Superior temporal gyrus (tissue), 1 donor: ENCODE measurements at regions not wholly inside any gene's neighbourhood (a gene's known extent, or its start where the extent isn't known, plus 50 kb on each side); places are given as distances from the start of the nearest gene placed in this dataset.
A peak's percentile ranks its signal among the peaks of the same experiment; 100 is the strongest.
"Not testable (repeated sequence)": the region's sequence is repeated elsewhere in the genome, so short reads cannot be mapped to it uniquely, and the experiment has no call there.

Experiments used
- DNase-seq: peaks from one replicate; pipeline ENCODE4 v3.0.0-alpha.2; 2016; ENCODE audit errors: extremely low spot score

- not testable (repeated sequence) for DNase-seq
Observed at GRCh38 chr12:54799966-54800365, 54.4 kb upstream of the MUCL1 start.

DNA sequence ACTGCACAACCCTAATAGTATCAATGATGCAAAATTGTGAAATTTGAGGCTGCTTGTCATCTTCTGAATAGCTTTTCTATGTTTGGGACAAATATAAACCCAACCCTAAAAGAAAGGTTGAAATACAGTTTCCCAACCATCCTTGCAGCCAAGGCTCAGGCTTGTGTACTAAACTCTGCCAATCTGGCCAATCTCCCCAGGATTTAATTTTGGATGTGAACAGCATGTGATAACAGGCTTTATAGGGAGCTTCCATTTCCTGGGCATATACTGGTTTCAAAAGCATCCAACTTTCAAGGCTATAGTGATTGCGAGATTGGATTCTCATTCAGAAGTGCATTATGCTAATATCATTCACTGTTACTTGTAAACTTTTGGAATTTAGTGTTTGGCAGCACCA, 55.7 kb upstream of the MUCL1 start:
- no peak for DNase-seq

DNA sequence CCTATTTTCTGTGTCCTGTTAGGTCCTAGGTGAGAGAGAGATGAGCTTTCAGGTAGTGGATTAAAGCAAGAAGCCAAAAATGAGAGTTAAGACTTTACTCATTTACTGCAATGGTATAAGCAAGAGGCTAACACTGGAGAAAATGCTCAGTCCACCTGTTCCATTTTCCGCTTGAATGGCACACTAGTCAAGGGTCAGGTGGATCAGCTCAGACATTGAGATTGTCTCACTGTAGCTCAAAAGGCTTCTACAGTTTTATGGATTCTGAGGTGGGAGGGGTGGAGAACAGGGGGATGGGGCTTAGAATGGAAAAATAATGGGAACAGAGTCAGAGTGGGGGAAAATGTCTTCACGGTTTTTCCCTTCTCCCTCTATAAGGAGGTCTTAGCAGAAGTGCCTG, 57.3 kb upstream of the MUCL1 start:
- DNase-seq = no peak

DNA sequence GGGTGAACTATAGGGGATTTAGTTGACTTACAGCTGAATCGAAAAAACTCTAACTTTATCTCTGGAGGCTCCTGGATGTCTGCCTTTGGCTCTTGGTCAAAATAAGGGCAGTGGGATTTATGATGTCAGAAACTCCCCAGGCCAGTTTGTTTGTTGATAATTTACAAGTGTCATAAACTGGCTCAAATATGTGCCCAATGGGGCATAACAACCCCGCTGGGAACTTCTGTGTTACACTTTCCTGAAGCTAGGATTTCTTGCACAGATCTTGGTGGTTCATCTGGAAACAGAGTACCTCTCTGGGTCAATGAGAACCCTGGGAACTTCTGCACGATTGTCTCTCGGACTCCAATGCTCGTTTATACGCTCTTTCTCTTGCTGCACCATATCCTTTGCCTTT, 58.7 kb upstream of the MUCL1 start:
- DNase-seq = no peak

- no peak for DNase-seq
Observed at GRCh38 chr12:54786081-54786480, 68.2 kb upstream of the MUCL1 start.

DNA sequence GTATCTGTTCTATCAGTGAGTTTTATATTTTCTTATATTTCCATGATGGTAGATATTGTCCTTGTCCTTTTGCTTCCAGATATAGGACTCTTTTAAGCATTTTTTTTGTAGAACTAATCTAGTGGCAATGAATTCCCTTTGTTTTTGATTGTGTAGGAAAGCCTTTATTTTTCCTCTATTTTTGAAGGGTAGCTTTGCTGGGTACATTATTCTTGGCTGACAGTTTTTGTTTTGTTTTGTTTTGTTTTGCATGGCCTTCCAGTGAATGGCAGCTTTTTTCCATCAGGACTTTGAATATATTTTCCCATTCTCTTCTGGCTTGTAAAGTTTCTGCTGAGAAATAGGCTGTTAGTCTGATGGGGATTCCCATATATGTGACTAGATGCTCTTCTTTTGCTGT, 70.2 kb upstream of the MUCL1 start:
- DNase-seq = no peak

- DNase-seq = not testable (repeated sequence)
Observed at GRCh38 chr12:54777031-54777430, 77.3 kb upstream of the MUCL1 start.

DNA sequence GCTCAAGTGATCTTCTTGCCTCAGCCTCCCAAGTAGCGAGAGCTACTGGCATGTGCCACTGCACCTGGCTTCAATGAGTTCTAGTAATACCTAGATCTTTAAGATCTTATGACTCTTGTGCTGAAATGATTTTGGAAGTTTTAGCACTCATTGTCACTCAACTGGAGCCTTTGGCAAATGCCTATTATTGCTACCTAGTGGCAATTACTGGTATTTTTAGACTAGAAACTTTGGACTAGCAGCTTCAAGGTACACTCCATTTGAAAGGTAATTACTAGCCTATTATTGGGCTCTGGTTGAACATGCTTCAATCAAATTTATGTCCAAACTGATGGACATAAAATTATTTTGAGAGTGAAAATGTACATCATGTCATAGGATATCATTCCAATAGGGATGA, 80.7 kb upstream of the MUCL1 start:
- DNase-seq = no peak

DNA sequence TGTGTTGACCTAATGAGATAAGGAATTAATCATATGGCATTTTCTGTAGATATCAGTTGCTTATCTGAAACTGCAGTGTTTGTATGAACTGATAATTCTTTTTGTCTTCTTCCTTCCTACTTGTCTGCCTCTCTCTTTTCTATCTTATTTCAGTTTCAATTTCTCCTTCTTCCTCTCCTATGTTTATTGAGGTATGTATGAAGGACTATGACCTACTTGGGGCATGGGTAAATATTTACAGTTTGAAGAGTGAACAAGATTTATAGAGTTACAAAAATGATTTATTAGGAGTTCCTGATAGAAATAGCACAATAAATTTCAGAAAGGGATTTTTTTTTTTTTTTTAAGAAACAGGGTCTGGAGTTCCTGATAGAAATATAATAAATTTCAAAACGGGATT, 88.7 kb upstream of the MUCL1 start:
- no peak for DNase-seq

GRCh38 chr12:54762390-54762789, 91.9 kb upstream of the MUCL1 start:
- DNase-seq = peak; percentile 22

GRCh38 chr12:54759751-54760150, 94.6 kb upstream of the MUCL1 start:
- DNase-seq = peak; percentile 36

DNA sequence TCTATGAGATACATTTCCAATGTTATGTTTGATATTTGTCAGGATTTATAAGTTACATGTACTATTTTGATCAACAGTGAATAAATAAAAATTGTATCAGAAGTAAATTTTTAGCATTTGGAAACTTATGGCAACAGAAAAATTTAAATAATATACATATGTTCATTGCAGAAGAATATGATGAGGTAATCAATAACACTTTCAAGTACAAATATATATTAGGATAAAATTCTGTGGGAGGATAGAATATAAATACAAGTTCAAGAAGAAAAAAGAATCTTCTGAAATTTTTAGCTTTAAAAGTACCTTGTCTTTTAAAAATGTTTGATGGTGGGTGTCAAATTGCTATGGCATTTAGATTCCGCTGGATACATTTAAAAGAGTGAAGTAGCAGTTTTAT, 102.8 kb upstream of the MUCL1 start:
- DNase-seq = no peak

- DNase-seq = peak; percentile 83
Observed at GRCh38 chr12:54749191-54749818, 101.1 kb upstream of the DCD start.

DNA sequence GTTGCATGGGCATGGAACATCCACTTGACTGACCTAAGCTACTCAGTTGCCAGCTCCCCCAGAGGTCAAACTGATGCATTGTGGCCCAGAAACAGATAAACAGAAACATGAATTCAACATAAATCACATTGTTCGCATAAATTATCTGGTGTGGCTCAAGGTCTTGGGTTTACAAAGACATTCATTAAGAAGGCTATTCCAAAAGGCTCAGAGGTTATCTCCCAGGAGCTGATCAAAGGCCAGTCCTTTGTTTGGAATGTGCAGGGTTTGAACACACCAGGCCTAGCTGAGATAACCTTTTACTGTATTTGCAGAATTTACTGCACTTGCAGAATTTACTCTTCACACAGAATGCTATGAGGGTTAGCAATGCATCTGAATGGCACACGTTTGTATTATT, 96.4 kb upstream of the DCD start:
- no peak for DNase-seq

- no peak for DNase-seq
Observed at GRCh38 chr12:54740882-54741281, 92.7 kb upstream of the DCD start.

GRCh38 chr12:54736549-54736948, 88.4 kb upstream of the DCD start:
- no peak for DNase-seq

DNA sequence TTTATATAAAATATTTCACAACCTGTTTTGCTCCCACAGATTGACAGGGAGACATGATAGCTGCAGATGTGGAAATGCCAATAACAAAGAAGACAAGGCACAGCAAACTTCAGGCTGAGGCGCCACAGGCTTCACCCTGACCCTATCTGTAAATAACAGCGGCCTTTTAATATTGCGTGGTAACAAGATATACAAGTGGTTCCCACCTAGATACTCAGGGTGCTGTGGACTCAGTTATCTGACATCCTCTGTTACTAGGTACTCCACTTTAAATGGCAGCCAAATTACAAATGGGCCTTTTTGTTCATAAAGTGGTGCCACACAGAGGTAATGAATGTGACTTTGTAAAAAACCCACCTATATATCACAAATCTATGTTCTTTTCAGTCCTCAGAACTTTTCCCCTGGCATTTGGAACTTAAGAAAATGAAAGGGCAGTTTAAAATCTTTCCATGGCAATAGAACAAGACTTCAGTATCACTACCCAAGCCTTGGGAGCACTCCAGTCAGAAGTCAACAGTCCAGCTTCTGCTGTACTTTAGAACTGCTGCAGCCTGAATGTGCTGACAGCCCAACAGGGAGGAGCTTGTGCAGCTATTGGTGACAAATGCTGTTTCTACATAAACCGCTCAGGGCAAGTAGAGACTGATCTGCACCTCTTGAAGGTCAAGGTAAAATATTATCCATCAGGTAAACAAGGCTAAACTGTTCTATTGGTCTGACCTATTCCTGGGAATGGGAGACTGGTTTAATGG, 86.2 kb upstream of the DCD start:
- no peak for DNase-seq

DNA sequence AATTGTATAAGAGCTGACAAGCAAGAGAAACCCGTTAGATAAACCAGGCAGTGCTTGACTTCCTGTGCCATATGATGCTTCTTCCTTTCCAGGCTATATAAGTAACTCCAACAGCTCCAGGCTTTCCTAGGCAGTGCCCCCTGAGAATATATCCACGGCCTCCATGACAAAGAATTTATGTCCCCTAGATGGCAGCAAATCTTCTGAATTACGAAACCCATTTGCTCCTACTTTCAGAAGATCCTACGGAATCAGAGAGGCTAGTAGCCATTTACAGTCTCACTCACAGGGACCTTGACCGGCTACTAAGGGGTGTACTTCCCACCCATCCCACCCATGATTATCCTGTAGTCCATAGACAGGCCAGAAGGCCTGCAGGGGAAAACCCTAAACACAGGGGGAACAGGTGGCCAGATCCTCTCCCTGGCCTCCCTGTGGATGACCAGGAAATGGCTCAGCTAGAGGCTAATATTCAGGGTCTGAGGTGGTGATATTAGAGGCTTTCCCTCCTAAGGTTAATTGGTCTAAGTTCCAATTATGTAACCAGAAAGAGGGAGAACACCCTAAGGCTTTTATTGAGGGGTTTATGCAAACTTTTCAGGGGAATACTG, 77.2 kb upstream of the DCD start:
- DNase-seq = peak; percentile 38

DNA sequence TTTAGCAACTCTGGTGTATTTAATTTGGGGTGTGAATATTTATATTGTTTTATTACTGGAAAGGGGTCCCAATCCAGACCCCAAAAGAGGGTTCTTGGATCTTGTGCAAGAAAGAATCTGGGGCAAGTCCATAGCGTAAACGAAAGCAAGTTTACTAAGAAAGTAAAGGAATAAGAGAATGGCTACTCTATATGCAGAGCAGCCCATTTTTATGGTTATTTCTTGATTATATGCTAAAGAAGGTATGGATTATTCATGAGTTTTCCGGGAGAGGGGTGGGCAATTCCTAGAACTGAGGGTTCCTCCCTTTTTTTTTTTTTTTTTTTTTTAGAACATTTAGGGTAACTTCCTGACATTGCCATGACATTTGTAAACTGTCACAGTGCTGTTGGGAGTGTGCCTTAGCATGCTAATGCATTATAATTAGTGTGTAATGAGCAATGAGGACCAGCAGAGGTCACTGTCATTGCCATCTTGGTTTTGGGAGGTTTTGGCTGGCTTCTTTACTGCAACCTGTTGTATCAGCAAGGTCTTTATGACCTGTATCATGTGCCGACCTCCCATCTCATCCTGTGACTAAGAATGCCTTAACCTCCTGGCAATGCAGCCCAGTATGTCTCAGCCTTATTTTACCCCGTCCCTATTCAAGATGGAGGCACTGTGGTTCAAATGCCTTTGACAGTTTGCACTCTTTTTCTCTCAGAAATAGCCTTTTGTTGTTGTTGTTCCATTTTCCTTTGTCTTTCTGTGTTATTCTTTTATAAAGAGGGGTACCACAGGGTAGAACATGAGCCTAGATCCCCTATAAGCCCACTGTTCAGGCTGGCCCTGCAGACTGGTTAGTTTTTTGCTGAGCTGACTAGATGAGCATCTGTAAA, 75.5 kb upstream of the DCD start:
- DNase-seq = no peak

- DNase-seq = no peak
Observed at GRCh38 chr12:54721312-54721711, 73.1 kb upstream of the DCD start.

DNA sequence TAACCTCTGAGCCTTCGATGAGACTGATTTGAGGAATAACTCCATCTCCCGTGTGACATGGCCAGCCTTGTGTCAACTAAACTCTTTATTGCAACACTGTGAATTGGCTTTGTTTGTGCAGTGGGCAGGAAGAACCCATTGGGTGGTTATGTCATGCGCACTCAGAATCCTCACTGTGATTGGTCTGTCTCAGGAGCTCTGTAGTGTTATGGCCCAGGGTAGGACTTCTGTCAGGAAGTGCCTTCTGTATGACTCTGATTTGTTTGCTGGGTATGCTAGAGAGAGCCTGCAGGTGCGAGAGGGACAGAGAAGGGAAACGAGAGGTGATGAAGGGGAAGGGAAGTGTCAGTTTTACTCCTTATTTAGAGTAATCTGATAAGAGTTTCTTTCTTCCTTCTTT, 71.5 kb upstream of the DCD start:
- DNase-seq = no peak

GRCh38 chr12:54716261-54716660, 68.1 kb upstream of the DCD start:
- no peak for DNase-seq
